ENCODE measurements at regions not wholly inside any gene's neighbourhood (a gene's known extent, or its start where the extent isn't known, plus 50 kb on each side); places are given as distances from the start of the nearest gene placed in this dataset.

- H3K9ac ChIP-seq, result no peak overlapping the region
- H3K4me2 ChIP-seq, result no peak overlapping the region
- no peaks in the 10 kb centered on the region for H3K79me2 ChIP-seq (ENCODE audit: insufficient read depth, low read depth)
- no peaks in the 10 kb centered on the region for H3K36me3 ChIP-seq (ENCODE audit: insufficient read depth)
- no peaks in the 10 kb centered on the region for H3K4me1 ChIP-seq (ENCODE audit: low read depth, poor library complexity, severe bottlenecking)
- no peak overlapping the region for H3K27ac ChIP-seq
- H3K27me3 ChIP-seq (ENCODE audit: insufficient read depth, low read depth), result no peaks in the 10 kb centered on the region
- no peak for TF ChIP-seq CTCF (conservative IDR thresholded peaks at IDR 0.05; ENCODE audit: low read depth, low read length)
- H3K4me3 ChIP-seq (IDR thresholded peaks at IDR 0.05; ENCODE audit: insufficient read depth, low read depth, low read length), result no peak overlapping the region
- H2AFZ ChIP-seq (ENCODE audit: low read depth), result no peak overlapping the region
- no peaks in the 10 kb centered on the region for H4K20me1 ChIP-seq (ENCODE audit: insufficient read depth)
Observed at GRCh38 chr3:34016925-34017587, 218.6 kb downstream of the PDCD6IP start.

DNA sequence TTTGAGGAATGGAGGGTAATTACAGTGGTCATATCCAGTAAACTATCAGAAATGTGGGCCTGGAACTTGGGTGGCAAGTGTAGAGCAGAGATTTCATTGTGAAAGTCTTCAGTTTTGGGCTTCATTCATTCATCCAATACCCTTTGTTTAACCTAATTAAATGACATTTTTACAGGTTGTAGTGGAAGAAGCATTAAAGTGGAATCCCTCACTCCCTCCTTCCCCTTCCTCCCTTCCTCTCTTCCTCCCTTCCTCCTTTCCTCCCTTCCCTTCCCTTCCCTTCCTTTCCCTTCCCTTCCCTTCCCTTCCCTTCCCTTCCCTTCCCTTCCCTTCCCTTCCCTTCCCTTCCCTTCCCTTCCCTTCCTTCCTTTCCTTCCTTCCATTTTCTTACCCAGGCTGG lies 219.3 kb downstream of the PDCD6IP start:
- H3K4me1 ChIP-seq (ENCODE audit: low read depth, poor library complexity, severe bottlenecking), result no peaks in the 10 kb centered on the region
- no peak for TF ChIP-seq CTCF (conservative IDR thresholded peaks at IDR 0.05; ENCODE audit: low read depth, low read length)

DNA sequence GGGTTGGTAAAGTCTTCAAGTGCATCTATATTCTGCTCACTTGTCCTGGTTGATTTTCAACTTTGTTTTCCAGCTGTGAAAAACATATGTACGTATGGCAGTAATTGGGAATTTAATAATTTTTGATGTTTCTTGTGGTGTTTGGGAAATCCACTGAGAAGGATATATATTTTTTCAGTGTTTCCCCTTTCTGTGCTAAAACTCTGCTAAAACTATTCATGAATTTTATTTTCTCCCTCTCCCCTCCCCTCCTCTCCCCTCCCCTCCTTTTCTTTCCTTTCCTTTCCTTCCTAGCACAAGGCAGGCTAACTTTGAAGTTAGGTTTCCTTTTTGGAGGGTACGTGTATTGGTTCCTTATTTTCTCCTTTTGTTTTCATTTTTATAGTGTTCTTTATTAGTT lies 220.7 kb downstream of the PDCD6IP start:
- H3K4me1 ChIP-seq (ENCODE audit: low read depth, poor library complexity, severe bottlenecking), result no peaks in the 10 kb centered on the region
- no peak overlapping the region for H3K4me3 ChIP-seq (IDR thresholded peaks at IDR 0.05; ENCODE audit: insufficient read depth, low read depth, low read length)
- no peaks in the 10 kb centered on the region for H3K79me2 ChIP-seq (ENCODE audit: insufficient read depth, low read depth)
- H4K20me1 ChIP-seq (ENCODE audit: insufficient read depth), result no peaks in the 10 kb centered on the region
- no peaks in the 10 kb centered on the region for H3K36me3 ChIP-seq (ENCODE audit: insufficient read depth)
- no peak overlapping the region for H3K9ac ChIP-seq
- no peak for TF ChIP-seq CTCF (conservative IDR thresholded peaks at IDR 0.05; ENCODE audit: low read depth, low read length)
- no peak overlapping the region for H2AFZ ChIP-seq (ENCODE audit: low read depth)
- no peaks in the 10 kb centered on the region for H3K27me3 ChIP-seq (ENCODE audit: insufficient read depth, low read depth)
- H3K4me2 ChIP-seq, result no peak overlapping the region
- H3K27ac ChIP-seq, result no peak overlapping the region

More for the DNA sequence above, 219.3 kb downstream of the PDCD6IP start:
- Histone ChIP-seq H3K36me3 (ENCODE audit: insufficient read depth) (no peaks in the 10 kb centered on the region), H3K27ac (no peak overlapping the region), H4K20me1 (ENCODE audit: insufficient read depth) (no peaks in the 10 kb centered on the region), H2AFZ (ENCODE audit: low read depth) (no peak overlapping the region), H3K4me3 (IDR thresholded peaks at IDR 0.05; ENCODE audit: insufficient read depth, low read depth, low read length) (no peak overlapping the region), H3K4me2 (no peak overlapping the region), H3K9ac (no peak overlapping the region), H3K27me3 (ENCODE audit: insufficient read depth, low read depth) (no peaks in the 10 kb centered on the region), H3K79me2 (ENCODE audit: insufficient read depth, low read depth) (no peaks in the 10 kb centered on the region)

GRCh38 chr3:34020170-34020569 lies 221.7 kb downstream of the PDCD6IP start:
- H3K79me2 ChIP-seq (ENCODE audit: insufficient read depth, low read depth), result no peaks in the 10 kb centered on the region
- no peaks in the 10 kb centered on the region for H3K36me3 ChIP-seq (ENCODE audit: insufficient read depth)
- H3K27ac ChIP-seq, result no peak overlapping the region
- no peak overlapping the region for H3K9ac ChIP-seq
- no peaks in the 10 kb centered on the region for H4K20me1 ChIP-seq (ENCODE audit: insufficient read depth)
- no peak for TF ChIP-seq CTCF (conservative IDR thresholded peaks at IDR 0.05; ENCODE audit: low read depth, low read length)
- no peak overlapping the region for H3K4me3 ChIP-seq (IDR thresholded peaks at IDR 0.05; ENCODE audit: insufficient read depth, low read depth, low read length)
- H3K27me3 ChIP-seq (ENCODE audit: insufficient read depth, low read depth), result no peaks in the 10 kb centered on the region
- H2AFZ ChIP-seq (ENCODE audit: low read depth), result no peak overlapping the region
- H3K4me2 ChIP-seq, result no peak overlapping the region
- no peaks in the 10 kb centered on the region for H3K4me1 ChIP-seq (ENCODE audit: low read depth, poor library complexity, severe bottlenecking)

Data from KMS-11 (cell line).